Brain microvascular endothelial cell (primary cell): ENCODE measurements at regions not wholly inside any gene's neighbourhood (a gene's known extent, or its start where the extent isn't known, plus 50 kb on each side); places are given as distances from the start of the nearest gene placed in this dataset.
"Not testable (repeated sequence)": the region's sequence is repeated elsewhere in the genome, so short reads cannot be mapped to it uniquely, and the experiment has no call there.

ENCODE experiments used
- DNase-seq: peaks from one replicate; pipeline ENCODE4 v3.0.0-alpha.2; 2020
- H3K27ac ChIP-seq: fragments of 250-450 bp; sonication (Bioruptor Pico); 2 replicates; pipeline ENCODE4 v1.5.1; 2020; ENCODE audit warnings: mild to moderate bottlenecking, moderate library complexity
- H3K27me3 ChIP-seq: fragments of 250-450 bp; sonication (Bioruptor Pico); replicated peaks from 2 replicates; pipeline ENCODE4 v1.5.1; 2020; ENCODE audit warnings: mild to moderate bottlenecking
- H3K36me3 ChIP-seq: fragments of 250-450 bp; sonication (Bioruptor Pico); replicated peaks from 2 replicates; pipeline ENCODE4 v1.5.1; 2020; ENCODE audit warnings: mild to moderate bottlenecking
- H3K4me3 ChIP-seq: 2 replicates; pipeline ENCODE4 v1.5.1; 2011; ENCODE audit warnings: low read depth, mild to moderate bottlenecking, control low read depth, low read length, moderate library complexity
- in situ Hi-C: cut with HindIII; loops from 2 replicates; pipeline ENCODE4 v1.10.0; 2017; ENCODE audit warnings: low sequenced_read_pairs, low pct_ligation_motif_present
- TF ChIP-seq, protein P1 (sequence below): IDR thresholded peaks from 2 replicates; pipeline ENCODE4 v1.5.1; 2011; ENCODE audit warnings: low read depth, mild to moderate bottlenecking, moderate library complexity, low read length, control low read depth, inconsistent platforms; ENCODE audit errors: missing control alignments

- DNase-seq: no peak
- no peak overlapping the region for H3K27ac ChIP-seq
- H3K4me3 ChIP-seq: no peak overlapping the region
- H3K36me3 ChIP-seq: no peaks in the 10 kb centered on the region
- in situ Hi-C loops: no loop called here
- TF ChIP-seq, protein P1, sequence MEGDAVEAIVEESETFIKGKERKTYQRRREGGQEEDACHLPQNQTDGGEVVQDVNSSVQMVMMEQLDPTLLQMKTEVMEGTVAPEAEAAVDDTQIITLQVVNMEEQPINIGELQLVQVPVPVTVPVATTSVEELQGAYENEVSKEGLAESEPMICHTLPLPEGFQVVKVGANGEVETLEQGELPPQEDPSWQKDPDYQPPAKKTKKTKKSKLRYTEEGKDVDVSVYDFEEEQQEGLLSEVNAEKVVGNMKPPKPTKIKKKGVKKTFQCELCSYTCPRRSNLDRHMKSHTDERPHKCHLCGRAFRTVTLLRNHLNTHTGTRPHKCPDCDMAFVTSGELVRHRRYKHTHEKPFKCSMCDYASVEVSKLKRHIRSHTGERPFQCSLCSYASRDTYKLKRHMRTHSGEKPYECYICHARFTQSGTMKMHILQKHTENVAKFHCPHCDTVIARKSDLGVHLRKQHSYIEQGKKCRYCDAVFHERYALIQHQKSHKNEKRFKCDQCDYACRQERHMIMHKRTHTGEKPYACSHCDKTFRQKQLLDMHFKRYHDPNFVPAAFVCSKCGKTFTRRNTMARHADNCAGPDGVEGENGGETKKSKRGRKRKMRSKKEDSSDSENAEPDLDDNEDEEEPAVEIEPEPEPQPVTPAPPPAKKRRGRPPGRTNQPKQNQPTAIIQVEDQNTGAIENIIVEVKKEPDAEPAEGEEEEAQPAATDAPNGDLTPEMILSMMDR: no peak
- no peaks in the 10 kb centered on the region for H3K27me3 ChIP-seq
Observed at GRCh38 chr15:79501086-79501485, 69.0 kb downstream of the MINAR1 start.

- Histone ChIP-seq H3K27me3 (no peaks in the 10 kb centered on the region), H3K36me3 (no peaks in the 10 kb centered on the region), H3K4me3 (no peak overlapping the region), H3K27ac (no peak overlapping the region)
- no peak for DNase-seq
- in situ Hi-C loops: no loop called here
- TF ChIP-seq, protein P1: no peak
Observed at GRCh38 chr15:79505956-79506355, 73.8 kb downstream of the MINAR1 start.

DNA sequence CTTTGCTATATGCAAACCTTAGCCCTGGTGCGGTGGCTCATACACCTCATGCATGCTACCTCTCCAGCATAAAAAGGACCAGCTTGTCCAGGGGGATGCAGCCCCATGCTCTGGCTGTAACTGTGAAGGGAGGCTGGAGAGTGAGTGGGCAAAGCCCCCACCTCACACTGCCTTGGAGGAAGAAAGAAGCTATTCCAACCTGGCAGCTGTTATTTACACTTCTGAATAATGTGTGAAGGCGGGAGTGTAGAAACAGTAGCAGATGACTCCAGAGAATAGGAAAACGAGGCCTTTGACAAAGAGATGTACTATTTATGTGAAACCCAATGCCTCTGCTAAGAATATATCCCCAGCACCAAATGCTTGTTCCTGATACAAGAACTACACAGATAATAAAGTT is 80.7 kb downstream of the MINAR1 start:
- DNase-seq, H3K4me3 ChIP-seq, H3K27me3 ChIP-seq, H3K27ac ChIP-seq, in situ Hi-C loops, H3K36me3 ChIP-seq: not testable (repeated sequence)

DNA sequence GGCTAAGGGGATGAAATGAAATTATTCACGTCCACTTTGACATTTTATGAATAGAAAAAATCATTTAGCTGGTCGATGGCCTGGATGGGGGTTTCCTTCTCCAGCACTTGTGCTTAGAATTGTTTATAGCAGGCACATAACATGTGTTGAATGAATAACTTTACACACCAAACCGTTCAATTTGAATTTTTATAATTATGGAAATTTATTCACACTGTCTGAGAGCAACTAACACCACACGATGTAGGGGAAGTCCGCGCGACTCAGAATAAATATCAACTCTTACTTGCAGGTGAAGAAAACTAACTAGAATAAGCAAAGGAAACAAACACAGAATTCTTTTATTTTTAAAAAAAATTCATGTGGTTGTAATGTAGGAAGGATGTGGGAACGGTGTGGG is 81.3 kb downstream of the MINAR1 start:
- no peak for DNase-seq
- in situ Hi-C loops: no loop called here
- H3K36me3 ChIP-seq: no peaks in the 10 kb centered on the region
- no peak overlapping the region for H3K27ac ChIP-seq
- H3K27me3 ChIP-seq: no peaks in the 10 kb centered on the region
- TF ChIP-seq, protein P1: no peak
- H3K4me3 ChIP-seq: no peak overlapping the region

DNA sequence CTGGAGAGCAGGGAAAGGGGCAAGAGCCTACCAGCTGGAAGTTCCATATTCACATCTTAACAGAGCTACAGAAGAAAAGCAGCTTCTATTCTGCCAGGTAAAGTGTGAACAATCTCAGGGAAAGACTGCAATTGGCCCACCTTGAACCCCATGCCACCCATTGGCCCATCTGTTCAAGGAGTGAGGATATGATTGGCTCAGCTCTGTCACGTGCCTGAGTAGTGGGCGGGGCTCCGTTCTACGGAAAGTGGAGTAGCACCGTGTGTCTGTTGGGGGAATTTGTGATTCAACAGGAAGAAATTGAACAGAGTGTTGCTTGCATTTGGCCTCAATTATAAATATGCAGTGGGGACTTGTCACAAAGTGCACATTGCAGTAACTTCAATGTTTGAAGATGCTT is 81.8 kb downstream of the MINAR1 start:
- H3K36me3 ChIP-seq: no peaks in the 10 kb centered on the region
- H3K27me3 ChIP-seq: no peaks in the 10 kb centered on the region
- in situ Hi-C loops: no loop called here
- no peak for DNase-seq
- TF ChIP-seq, protein P1: no peak
- no peak overlapping the region for H3K4me3 ChIP-seq
- no peak overlapping the region for H3K27ac ChIP-seq

DNA sequence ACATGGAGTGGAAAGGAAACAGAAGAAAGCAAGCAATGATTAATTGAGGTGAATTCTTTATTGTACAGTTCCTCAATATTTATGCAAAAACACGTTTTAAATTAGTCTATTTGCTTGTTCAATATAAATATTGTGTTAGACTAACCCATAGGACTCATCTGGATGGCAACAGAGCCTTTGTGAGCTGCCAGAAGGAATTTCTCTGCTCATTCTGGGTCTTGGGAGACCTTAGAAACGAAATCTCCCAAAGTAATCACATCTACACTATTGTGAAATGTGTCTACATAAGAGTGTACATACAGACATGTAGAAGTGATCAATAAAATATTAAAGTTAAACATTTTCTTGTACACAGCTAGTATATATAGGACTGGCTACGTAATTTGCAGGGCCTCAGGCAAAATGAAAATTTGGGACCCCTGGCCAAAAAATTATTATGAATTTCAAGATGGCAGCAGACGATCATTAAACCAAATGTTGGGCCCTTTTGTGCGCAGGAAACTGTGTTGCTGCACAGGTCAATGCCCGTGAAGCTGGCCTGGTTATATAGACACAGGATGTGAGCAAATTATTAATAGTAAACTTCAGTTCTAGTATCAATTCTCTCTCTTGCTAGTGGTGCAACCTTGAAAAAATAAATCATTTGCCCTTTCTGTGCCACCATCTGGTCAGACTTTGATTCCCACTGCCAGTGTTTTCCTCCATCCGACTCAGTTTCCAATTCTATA is 83.3 kb downstream of the MINAR1 start:
- H3K4me3 ChIP-seq: no peak overlapping the region
- H3K36me3 ChIP-seq: no peaks in the 10 kb centered on the region
- in situ Hi-C loops: no loop called here
- no peaks in the 10 kb centered on the region for H3K27me3 ChIP-seq
- H3K27ac ChIP-seq: no peak overlapping the region
- TF ChIP-seq, protein P1: no peak
- DNase-seq: no peak
